ENCODE measurements at regions not wholly inside any gene's neighbourhood (a gene's known extent, or its start where the extent isn't known, plus 50 kb on each side); places are given as distances from the start of the nearest gene placed in this dataset.

GRCh38 chr11:55474321-55474720 lies 79.9 kb upstream of the OR4C15 start:
- no peaks in the 10 kb centered on the region for H3K36me3 Mint-ChIP-seq
- H3K27ac Mint-ChIP-seq: no peak overlapping the region
- Histone ChIP-seq H3K27ac (ENCODE audit: low read depth in 1 of 2, low read length in 2 of 2) (no peak overlapping the region), H3K9ac (ENCODE audit: insufficient read depth, low read length, poor library complexity, severe bottlenecking) (no peak overlapping the region), H3K36me3 (replicated peaks in 1 of 2; ENCODE audit: control insufficient read depth in 1 of 2, insufficient read depth in 2 of 2, low read length in 2 of 2) (no peaks in the 10 kb centered on the region), H3K79me2 (ENCODE audit: insufficient read depth, low read length) (no peaks in the 10 kb centered on the region), H3K4me1 (ENCODE audit: control insufficient read depth in 1 of 2, insufficient read depth in 2 of 2, low read length in 2 of 2) (no peaks in the 10 kb centered on the region), H3K4me3 (replicated peaks in 1 of 3; ENCODE audit: low read depth in 2 of 3, low read length in 3 of 3) (no peak overlapping the region), H2AFZ (ENCODE audit: insufficient read depth, low read depth, low read length, poor library complexity, severe bottlenecking) (no peak overlapping the region), H4K20me1 (ENCODE audit: insufficient read depth, low read length) (no peaks in the 10 kb centered on the region), H3K9me3 (replicated peaks in 1 of 2; ENCODE audit: control insufficient read depth in 1 of 2, insufficient read depth in 1 of 2, low read length in 2 of 2) (peaks cover 9 to 23% of the 10 kb centered on the region in 2 donors), H3K4me2 (replicated peaks; ENCODE audit: extremely low read depth, low read length, poor library complexity, severe bottlenecking) (no peak overlapping the region), H3K27me3 (ENCODE audit: control insufficient read depth in 2 of 2, insufficient read depth in 2 of 2, low read length in 2 of 2) (no peaks in the 10 kb centered on the region)
- H3K27me3 Mint-ChIP-seq (ENCODE audit: low read depth in 3 of 3): no peaks in the 10 kb centered on the region
- no peak for DNase-seq
- no peaks in the 10 kb centered on the region for H3K4me1 Mint-ChIP-seq
- intact Hi-C loops (cut with micrococcal nuclease): no loop called here
- H3K9me3 Mint-ChIP-seq: peaks cover 0 to 15% (median 3%) of the 10 kb centered on the region in 7 donors
- H3K4me3 Mint-ChIP-seq: no peak overlapping the region
- TF ChIP-seq CTCF (IDR thresholded peaks at IDR 0.05): no peak
- no CpG with 5 or more reads among the region's 2 CpGs for WGBS (ENCODE audit: insufficient coverage)

- Histone ChIP-seq H3K4me1 (ENCODE audit: control insufficient read depth in 1 of 2, insufficient read depth in 2 of 2, low read length in 2 of 2) (no peaks in the 10 kb centered on the region), H3K9ac (ENCODE audit: insufficient read depth, low read length, poor library complexity, severe bottlenecking) (no peak overlapping the region), H3K27ac (ENCODE audit: low read depth in 1 of 2, low read length in 2 of 2) (no peak overlapping the region), H3K79me2 (ENCODE audit: insufficient read depth, low read length) (no peaks in the 10 kb centered on the region), H3K4me3 (replicated peaks in 1 of 3; ENCODE audit: low read depth in 2 of 3, low read length in 3 of 3) (no peak overlapping the region), H3K27me3 (ENCODE audit: control insufficient read depth in 2 of 2, insufficient read depth in 2 of 2, low read length in 2 of 2) (no peaks in the 10 kb centered on the region), H3K36me3 (replicated peaks in 1 of 2; ENCODE audit: control insufficient read depth in 1 of 2, insufficient read depth in 2 of 2, low read length in 2 of 2) (no peaks in the 10 kb centered on the region), H4K20me1 (ENCODE audit: insufficient read depth, low read length) (no peaks in the 10 kb centered on the region), H3K9me3 (replicated peaks in 1 of 2; ENCODE audit: control insufficient read depth in 1 of 2, insufficient read depth in 1 of 2, low read length in 2 of 2) (peaks cover 5 to 30% of the 10 kb centered on the region in 2 donors), H3K4me2 (replicated peaks; ENCODE audit: extremely low read depth, low read length, poor library complexity, severe bottlenecking) (no peak overlapping the region), H2AFZ (ENCODE audit: insufficient read depth, low read depth, low read length, poor library complexity, severe bottlenecking) (no peak overlapping the region)
- DNase-seq: no peak
- intact Hi-C loops (cut with micrococcal nuclease): no loop called here
- no peak overlapping the region for H3K27ac Mint-ChIP-seq
- no peaks in the 10 kb centered on the region for H3K4me1 Mint-ChIP-seq
- no CpG with 5 or more reads among the region's 1 CpG for WGBS (ENCODE audit: insufficient coverage)
- H3K9me3 Mint-ChIP-seq: peaks cover 0 to 8% (median 5%) of the 10 kb centered on the region in 7 donors
- TF ChIP-seq CTCF (IDR thresholded peaks at IDR 0.05): no peak
- H3K36me3 Mint-ChIP-seq: no peaks in the 10 kb centered on the region
- no peak overlapping the region for H3K4me3 Mint-ChIP-seq
- H3K27me3 Mint-ChIP-seq (ENCODE audit: low read depth in 3 of 3): no peaks in the 10 kb centered on the region
These were observed 72.9 kb upstream of the OR4C15 start for GRCh38 chr11:55481416-55481815.

Data from CD14-positive monocyte (primary cell).